HL-60 (cell line): ENCODE measurements at regions not wholly inside any gene's neighbourhood (a gene's known extent, or its start where the extent isn't known, plus 50 kb on each side); places are given as distances from the start of the nearest gene placed in this dataset.

Experiments
- DNase-seq, 2 experiments: peaks; one replicate each; pipeline ENCODE4 v3.0.0-alpha.2; 2010 to 2020; ENCODE audit warnings: low read depth in 1 of 2, low spot score in 1 of 2
- H3K27ac ChIP-seq: fragments of 250-450 bp; sonication (Bioruptor Pico); replicated peaks from 2 replicates; pipeline ENCODE4 v1.5.1; 2020; ENCODE audit warnings: mild to moderate bottlenecking, moderate library complexity
- H3K27me3 ChIP-seq: fragments of 250-450 bp; sonication (Bioruptor Pico); 2 replicates; pipeline ENCODE4 v1.5.1; 2021; ENCODE audit warnings: mild to moderate bottlenecking, moderate library complexity; ENCODE audit not compliant: insufficient read depth, poor library complexity, severe bottlenecking
- H3K4me3 ChIP-seq: replicated peaks from 2 replicates; pipeline ENCODE4 v1.5.1; 2011; ENCODE audit warnings: mild to moderate bottlenecking, control low read depth, low read length; ENCODE audit not compliant: insufficient read depth
- CTCF ChIP-seq: IDR thresholded peaks from one replicate; pipeline ENCODE4 v1.5.1; 2011; ENCODE audit warnings: low read length, control low read depth, inconsistent platforms; ENCODE audit not compliant: insufficient read depth
- GABPA ChIP-seq: IDR thresholded peaks from 2 replicates; pipeline ENCODE4 v1.6.1; 2012; ENCODE audit warnings: low read depth
- POLR2AphosphoS5 ChIP-seq: IDR thresholded peaks from 2 replicates; pipeline ENCODE4 v1.6.1; 2012; ENCODE audit warnings: low read depth
- SPI1 ChIP-seq: IDR thresholded peaks from 2 replicates; pipeline ENCODE4 v1.6.1; 2012; ENCODE audit warnings: low read depth, mild to moderate bottlenecking, borderline replicate concordance
- TF ChIP-seq, protein P1 (sequence below): IDR thresholded peaks from 2 replicates; pipeline ENCODE4 v1.6.1; 2012; ENCODE audit warnings: low read depth; ENCODE audit not compliant: insufficient replicate concordance

DNA sequence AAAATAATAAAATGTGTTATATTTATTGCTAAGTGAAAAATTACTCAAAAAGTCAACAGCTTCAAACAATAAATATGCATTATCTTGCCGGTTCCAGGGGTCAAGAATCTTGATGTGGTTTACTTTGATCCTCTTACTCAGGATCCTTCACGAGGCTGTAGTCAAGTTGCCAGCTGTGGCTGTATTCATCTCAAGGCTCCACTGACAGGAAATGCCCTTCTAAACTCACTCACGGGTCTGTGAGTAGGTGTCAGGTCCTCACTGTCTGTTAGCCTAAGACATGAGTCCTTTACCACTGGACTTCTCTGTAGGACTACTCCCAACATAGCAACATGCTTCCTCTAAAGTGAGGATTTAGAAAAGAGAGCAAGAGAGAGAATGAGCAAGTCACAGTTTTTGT is 983.0 kb downstream of the SI start:
- TF ChIP-seq CTCF (no peak), SPI1 (no peak), POLR2AphosphoS5 (no peak), GABPA (no peak)
- TF ChIP-seq, protein P1, sequence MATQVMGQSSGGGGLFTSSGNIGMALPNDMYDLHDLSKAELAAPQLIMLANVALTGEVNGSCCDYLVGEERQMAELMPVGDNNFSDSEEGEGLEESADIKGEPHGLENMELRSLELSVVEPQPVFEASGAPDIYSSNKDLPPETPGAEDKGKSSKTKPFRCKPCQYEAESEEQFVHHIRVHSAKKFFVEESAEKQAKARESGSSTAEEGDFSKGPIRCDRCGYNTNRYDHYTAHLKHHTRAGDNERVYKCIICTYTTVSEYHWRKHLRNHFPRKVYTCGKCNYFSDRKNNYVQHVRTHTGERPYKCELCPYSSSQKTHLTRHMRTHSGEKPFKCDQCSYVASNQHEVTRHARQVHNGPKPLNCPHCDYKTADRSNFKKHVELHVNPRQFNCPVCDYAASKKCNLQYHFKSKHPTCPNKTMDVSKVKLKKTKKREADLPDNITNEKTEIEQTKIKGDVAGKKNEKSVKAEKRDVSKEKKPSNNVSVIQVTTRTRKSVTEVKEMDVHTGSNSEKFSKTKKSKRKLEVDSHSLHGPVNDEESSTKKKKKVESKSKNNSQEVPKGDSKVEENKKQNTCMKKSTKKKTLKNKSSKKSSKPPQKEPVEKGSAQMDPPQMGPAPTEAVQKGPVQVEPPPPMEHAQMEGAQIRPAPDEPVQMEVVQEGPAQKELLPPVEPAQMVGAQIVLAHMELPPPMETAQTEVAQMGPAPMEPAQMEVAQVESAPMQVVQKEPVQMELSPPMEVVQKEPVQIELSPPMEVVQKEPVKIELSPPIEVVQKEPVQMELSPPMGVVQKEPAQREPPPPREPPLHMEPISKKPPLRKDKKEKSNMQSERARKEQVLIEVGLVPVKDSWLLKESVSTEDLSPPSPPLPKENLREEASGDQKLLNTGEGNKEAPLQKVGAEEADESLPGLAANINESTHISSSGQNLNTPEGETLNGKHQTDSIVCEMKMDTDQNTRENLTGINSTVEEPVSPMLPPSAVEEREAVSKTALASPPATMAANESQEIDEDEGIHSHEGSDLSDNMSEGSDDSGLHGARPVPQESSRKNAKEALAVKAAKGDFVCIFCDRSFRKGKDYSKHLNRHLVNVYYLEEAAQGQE: no peak

DNA sequence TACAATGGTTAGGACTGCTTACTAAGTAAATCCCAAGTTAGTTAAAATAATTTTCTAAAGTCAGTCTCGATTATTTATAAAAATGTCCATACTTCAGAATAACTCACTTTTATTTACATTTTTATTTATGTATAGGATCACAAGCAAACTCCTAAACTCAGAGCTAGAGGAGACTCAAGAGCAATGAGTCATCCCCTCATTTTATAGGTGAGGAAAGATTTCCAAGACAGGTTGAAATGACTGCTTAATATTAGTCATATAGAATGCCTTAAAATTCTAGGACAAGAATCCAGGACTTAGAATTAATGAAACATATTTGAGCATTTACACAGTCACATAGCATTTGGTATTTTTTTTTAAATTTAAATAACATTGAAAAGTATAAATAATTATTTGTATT is 983.8 kb downstream of the SI start:
- no peak for DNase-seq
- TF ChIP-seq, protein P1: no peak
- TF ChIP-seq CTCF (no peak), GABPA (no peak), SPI1 (no peak), POLR2AphosphoS5 (no peak)
- Histone ChIP-seq H3K27ac (no peak overlapping the region), H3K27me3 (no peaks in the 10 kb centered on the region), H3K4me3 (no peak overlapping the region)

More for the DNA sequence above, 983.0 kb downstream of the SI start:
- no peak overlapping the region for H3K4me3 ChIP-seq
- H3K27me3 ChIP-seq: no peaks in the 10 kb centered on the region
- no peak overlapping the region for H3K27ac ChIP-seq
- DNase-seq: no peak

DNA sequence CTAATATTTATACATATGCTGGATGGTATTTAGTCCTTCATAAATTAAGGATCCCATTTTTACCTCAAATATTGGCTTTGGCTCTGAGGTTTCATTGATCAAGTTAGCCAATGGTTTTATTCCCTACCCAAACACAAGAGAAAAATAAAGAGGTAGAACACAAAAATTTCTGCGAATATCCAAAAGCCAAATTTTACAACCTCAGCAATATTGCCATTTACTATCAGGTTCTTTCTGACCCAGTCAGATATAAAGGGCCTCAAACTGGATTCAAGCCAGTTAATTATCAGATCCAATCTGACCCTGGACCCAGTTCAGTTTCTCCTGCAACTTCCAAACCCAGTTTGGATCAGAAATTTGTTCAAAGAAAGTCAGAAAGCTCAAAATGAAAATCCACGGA is 998.1 kb downstream of the SI start:
- Histone ChIP-seq H3K27me3 (no peaks in the 10 kb centered on the region), H3K27ac (no peak overlapping the region), H3K4me3 (no peak overlapping the region)
- DNase-seq: no peak
- no peak for TF ChIP-seq GABPA
- no peak for TF ChIP-seq CTCF
- TF ChIP-seq POLR2AphosphoS5: no peak
- no peak for TF ChIP-seq SPI1
- TF ChIP-seq, protein P1: no peak
